ENCODE measurements at regions not wholly inside any gene's neighbourhood (a gene's known extent, or its start where the extent isn't known, plus 50 kb on each side); places are given as distances from the start of the nearest gene placed in this dataset.

- no peak for DNase-seq (ENCODE audit: low read depth, low spot score)
Observed at GRCh38 chr10:129259128-129259815, 207.8 kb upstream of the MGMT start.

- DNase-seq (ENCODE audit: low read depth, low spot score), result no peak
Observed at GRCh38 chr10:129272176-129272575, 194.9 kb upstream of the MGMT start.

- no peak for DNase-seq (ENCODE audit: low read depth, low spot score)
Observed at GRCh38 chr10:129272866-129273650, 194.0 kb upstream of the MGMT start.

GRCh38 chr10:129273860-129274259 is 193.2 kb upstream of the MGMT start:
- DNase-seq (ENCODE audit: low read depth, low spot score), result no peak

- no peak for DNase-seq (ENCODE audit: low read depth, low spot score)
Observed at GRCh38 chr10:129274748-129275474, 192.1 kb upstream of the MGMT start.

GRCh38 chr10:129275886-129276285 is 191.2 kb upstream of the MGMT start:
- DNase-seq (ENCODE audit: low read depth, low spot score), result no peak

- no peak for DNase-seq (ENCODE audit: low read depth, low spot score)
Observed at GRCh38 chr10:129277084-129277483, 190.0 kb upstream of the MGMT start.

- DNase-seq (ENCODE audit: low read depth, low spot score), result no peak
Observed at GRCh38 chr10:129277841-129278240, 189.2 kb upstream of the MGMT start.

GRCh38 chr10:129278686-129279085 is 188.4 kb upstream of the MGMT start:
- no peak for DNase-seq (ENCODE audit: low read depth, low spot score)

- DNase-seq (ENCODE audit: low read depth, low spot score), result no peak
Observed at GRCh38 chr10:129279446-129280154, 187.4 kb upstream of the MGMT start.

GRCh38 chr10:129280155-129280502 is 186.9 kb upstream of the MGMT start:
- no peak for DNase-seq (ENCODE audit: low read depth, low spot score)

- DNase-seq (ENCODE audit: low read depth, low spot score), result no peak
Observed at GRCh38 chr10:129280908-129281586, 186.0 kb upstream of the MGMT start.

GRCh38 chr10:129285459-129285858 is 181.6 kb upstream of the MGMT start:
- DNase-seq (ENCODE audit: low read depth, low spot score), result no peak

- DNase-seq (ENCODE audit: low read depth, low spot score), result no peak
Observed at GRCh38 chr10:129288999-129289584, 177.9 kb upstream of the MGMT start.

- no peak for DNase-seq (ENCODE audit: low read depth, low spot score)
Observed at GRCh38 chr10:129293991-129294700, 172.9 kb upstream of the MGMT start.

- DNase-seq (ENCODE audit: low read depth, low spot score), result no peak
Observed at GRCh38 chr10:129294944-129295343, 172.1 kb upstream of the MGMT start.

GRCh38 chr10:129305046-129305445 is 162.0 kb upstream of the MGMT start:
- DNase-seq (ENCODE audit: low read depth, low spot score), result no peak

- DNase-seq (ENCODE audit: low read depth, low spot score), result no peak
Observed at GRCh38 chr10:129307141-129307540, 159.9 kb upstream of the MGMT start.

- DNase-seq (ENCODE audit: low read depth, low spot score), result no peak
Observed at GRCh38 chr10:129308953-129309564, 158.0 kb upstream of the MGMT start.

- DNase-seq (ENCODE audit: low read depth, low spot score), result no peak
Observed at GRCh38 chr10:129309565-129309964, 157.5 kb upstream of the MGMT start.

Data from activated CD4-positive, CD25-positive, alpha-beta regulatory T cell treated with anti-CD3 and anti-CD28 coated beads, Interleukin-2, amount 50 U/mL, for 16 hours (primary cell).